ENCODE measurements at regions not wholly inside any gene's neighbourhood (a gene's known extent, or its start where the extent isn't known, plus 50 kb on each side); places are given as distances from the start of the nearest gene placed in this dataset.

- no peak for TF ChIP-seq HNRNPLL (IDR thresholded peaks at IDR 0.05; ENCODE audit: low read depth, low read length, poor library complexity, severe bottlenecking)
- no peak for TF ChIP-seq BRCA1 (IDR thresholded peaks at IDR 0.05)
- TF ChIP-seq BRCA1 (CRISPR knock-in tag; IDR thresholded peaks at IDR 0.05): no peak
- TF ChIP-seq CHD2 (IDR thresholded peaks at IDR 0.05; ENCODE audit: low read depth, low read length): no peak
- no peak; the same call in 1 of the 2 replicates for TF ChIP-seq LEF1 (IDR thresholded peaks at IDR 0.05)
- no peak for TF ChIP-seq PKNOX1 (IDR thresholded peaks at IDR 0.05)
- TF ChIP-seq PCBP2 (IDR thresholded peaks at IDR 0.05; ENCODE audit: low read depth, low read length, poor library complexity, severe bottlenecking): no peak
- no peak for TF ChIP-seq ZNF175 (CRISPR knock-in tag; IDR thresholded peaks at IDR 0.05; ENCODE audit: low read depth)
- no peak for TF ChIP-seq JUND (IDR thresholded peaks at IDR 0.05; ENCODE audit: borderline replicate concordance, low read depth, low read length)
- TF ChIP-seq JUND (tag; IDR thresholded peaks at IDR 0.05; ENCODE audit: borderline replicate concordance, low read depth, low read length): no peak
- no peak for TF ChIP-seq ZNF699 (CRISPR knock-in tag; IDR thresholded peaks at IDR 0.05; ENCODE audit: insufficient replicate concordance)
- TF ChIP-seq C11orf30 (IDR thresholded peaks at IDR 0.05; ENCODE audit: low read depth): no peak
- TF ChIP-seq BRD9 (IDR thresholded peaks at IDR 0.05; ENCODE audit: low read depth, partially characterized antibody): no peak
- no peak for TF ChIP-seq RBM17 (IDR thresholded peaks at IDR 0.05; ENCODE audit: borderline replicate concordance, low read depth, low read length)
- no peak for TF ChIP-seq HOMEZ (CRISPR knock-in tag; IDR thresholded peaks at IDR 0.05)
- no peak for TF ChIP-seq ZNF717 (CRISPR knock-in tag; IDR thresholded peaks at IDR 0.05)
- no peak for TF ChIP-seq IRF1 (CRISPR knock-in tag; IDR thresholded peaks at IDR 0.05; ENCODE audit: borderline replicate concordance)
- peak; percentile 61 for TF ChIP-seq NR2C1 (IDR thresholded peaks at IDR 0.05)
- peak; percentile 73 for TF ChIP-seq NR2C1 (tag; IDR thresholded peaks at IDR 0.05)
- TF ChIP-seq KAT7 (CRISPR knock-in tag; IDR thresholded peaks at IDR 0.05; ENCODE audit: borderline replicate concordance): no peak
- no peak for TF ChIP-seq MBD1 (CRISPR knock-in tag; IDR thresholded peaks at IDR 0.05)
- no peak for TF ChIP-seq HNRNPK (IDR thresholded peaks at IDR 0.05; ENCODE audit: low read depth, low read length, poor library complexity, severe bottlenecking)
- TF ChIP-seq ZNF444 (CRISPR knock-in tag; IDR thresholded peaks at IDR 0.05): no peak
- no peak for TF ChIP-seq CBFA2T3 (IDR thresholded peaks at IDR 0.05)
- no peak for TF ChIP-seq MITF (IDR thresholded peaks at IDR 0.05)
Measured at GRCh38 chr10:45557275-45557905, 115.2 kb downstream of the ZFAND4 start (continued).

Measured in K562 (cell line).